ENCODE measurements at regions not wholly inside any gene's neighbourhood (a gene's known extent, or its start where the extent isn't known, plus 50 kb on each side); places are given as distances from the start of the nearest gene placed in this dataset.

- ATAC-seq: no peak
- intact Hi-C loops (cut with DNase I): no loop called here
- Histone ChIP-seq H3K27ac (no peak overlapping the region), H3K9me3 (no peaks in the 10 kb centered on the region), H3K36me3 (no peaks in the 10 kb centered on the region), H3K4me1 (no peaks in the 10 kb centered on the region), H3K27me3 (no peaks in the 10 kb centered on the region), H3K4me3 (no peak overlapping the region)
- no peak for DNase-seq
- no CpG with 5 or more reads among the region's 3 CpGs for WGBS (ENCODE audit: insufficient coverage, low coverage, low lambda C conversion rate, missing lambda C conversion rate)
- TF ChIP-seq CTCF (IDR thresholded peaks at IDR 0.05) (no peak), POLR2A (IDR thresholded peaks at IDR 0.05) (no peak)
Observed at GRCh38 chr4:10345381-10345784, 111.8 kb downstream of the ZNF518B start.

- DNase-seq (no peak), ATAC-seq (no peak)
- no peak for TF ChIP-seq POLR2A (IDR thresholded peaks at IDR 0.05)
- TF ChIP-seq CTCF (IDR thresholded peaks at IDR 0.05): no peak
- no peaks in the 10 kb centered on the region for H3K27me3 ChIP-seq
- H3K9me3 ChIP-seq: no peaks in the 10 kb centered on the region
- H3K4me3 ChIP-seq: no peak overlapping the region
- H3K4me1 ChIP-seq: no peaks in the 10 kb centered on the region
- no peak overlapping the region for H3K27ac ChIP-seq
- 85% methylated on average over 4 of the region's 4 CpGs for WGBS (ENCODE audit: insufficient coverage, low coverage, low lambda C conversion rate, missing lambda C conversion rate)
- H3K36me3 ChIP-seq: no peaks in the 10 kb centered on the region
- intact Hi-C loops (cut with DNase I): no loop called here
Observed at GRCh38 chr4:10344824-10345223, 112.4 kb downstream of the ZNF518B start.

GRCh38 chr4:10343656-10344055 is 113.6 kb downstream of the ZNF518B start:
- intact Hi-C loops (cut with DNase I): no loop called here
- WGBS (ENCODE audit: insufficient coverage, low coverage, low lambda C conversion rate, missing lambda C conversion rate): 86% methylated on average over 2 of the region's 2 CpGs
- DNase-seq (no peak), ATAC-seq (no peak)
- no peak for TF ChIP-seq CTCF (IDR thresholded peaks at IDR 0.05)
- no peaks in the 10 kb centered on the region for H3K36me3 ChIP-seq
- H3K4me3 ChIP-seq: no peak overlapping the region
- no peaks in the 10 kb centered on the region for H3K27me3 ChIP-seq
- H3K27ac ChIP-seq: no peak overlapping the region
- H3K4me1 ChIP-seq: no peaks in the 10 kb centered on the region
- H3K9me3 ChIP-seq: no peaks in the 10 kb centered on the region

GRCh38 chr4:10342866-10343265 is 114.4 kb downstream of the ZNF518B start:
- 100% methylated on average over 1 of the region's 2 CpGs for WGBS (ENCODE audit: insufficient coverage, low coverage, low lambda C conversion rate, missing lambda C conversion rate)
- Histone ChIP-seq H3K4me3 (no peak overlapping the region), H3K4me1 (no peaks in the 10 kb centered on the region), H3K27ac (no peak overlapping the region), H3K36me3 (no peaks in the 10 kb centered on the region), H3K9me3 (no peaks in the 10 kb centered on the region), H3K27me3 (no peaks in the 10 kb centered on the region)
- DNase-seq (no peak), ATAC-seq (no peak)
- intact Hi-C loops (cut with DNase I): no loop called here
- TF ChIP-seq CTCF (IDR thresholded peaks at IDR 0.05) (no peak), POLR2A (IDR thresholded peaks at IDR 0.05) (no peak)

- intact Hi-C loops (cut with DNase I): no loop called here
- ATAC-seq (no peak), DNase-seq (no peak)
- Histone ChIP-seq H3K4me3 (no peak overlapping the region), H3K27ac (no peak overlapping the region), H3K9me3 (no peaks in the 10 kb centered on the region), H3K27me3 (no peaks in the 10 kb centered on the region), H3K4me1 (no peaks in the 10 kb centered on the region), H3K36me3 (no peaks in the 10 kb centered on the region)
- TF ChIP-seq POLR2A (IDR thresholded peaks at IDR 0.05) (no peak), CTCF (IDR thresholded peaks at IDR 0.05) (no peak)
- 44% methylated on average over 1 of the region's 4 CpGs for WGBS (ENCODE audit: insufficient coverage, low coverage, low lambda C conversion rate, missing lambda C conversion rate)
Observed at GRCh38 chr4:10336471-10336870, 120.8 kb downstream of the ZNF518B start.
